ENCODE measurements at regions not wholly inside any gene's neighbourhood (a gene's known extent, or its start where the extent isn't known, plus 50 kb on each side); places are given as distances from the start of the nearest gene placed in this dataset.

GRCh38 chr3:13198264-13198879 lies 125.1 kb upstream of the IQSEC1 start:
- Histone ChIP-seq H3K9ac (ENCODE audit: low read depth, low read length) (no peak overlapping the region), H2BK20ac (ENCODE audit: low read depth, low read length) (no peak overlapping the region), H3K36me3 (ENCODE audit: control insufficient read depth, insufficient read depth, low read length) (no peaks in the 10 kb centered on the region), H3K14ac (replicated peaks; ENCODE audit: low read depth, low read length) (no peak overlapping the region), H3K23ac (ENCODE audit: low read depth, low read length) (no peak overlapping the region), H3K9me3 (ENCODE audit: control insufficient read depth, insufficient read depth, low read length) (no peaks in the 10 kb centered on the region), H2BK5ac (ENCODE audit: low read depth, low read length, poor library complexity, severe bottlenecking) (no peak overlapping the region), H4K8ac (ENCODE audit: low read depth in 2 of 2, low read length in 2 of 2) (no peak overlapping the region), H2BK15ac (ENCODE audit: low read depth, low read length) (no peak overlapping the region), H4K91ac (ENCODE audit: insufficient read depth, low read depth, low read length) (no peak overlapping the region), H4K20me1 (ENCODE audit: insufficient read depth, low read length) (no peaks in the 10 kb centered on the region; the same call in 1 of the 2 replicates), H3K4me2 (ENCODE audit: low read depth, low read length) (no peak overlapping the region), H3K4me3 (ENCODE audit: insufficient read depth, low read depth, low read length) (no peak overlapping the region), H2AFZ (replicated peaks; ENCODE audit: low read length, poor library complexity) (no peak overlapping the region), H3K79me1 (ENCODE audit: low read depth in 1 of 2, low read length in 2 of 2) (no peaks in the 10 kb centered on the region), H2AK5ac (ENCODE audit: low read depth, low read length) (no peak overlapping the region), H4K5ac (ENCODE audit: low read depth, low read length) (no peak overlapping the region), H2AK9ac (replicated peaks; ENCODE audit: low read depth, low read length, poor library complexity) (no peak overlapping the region), H3K4me1 (ENCODE audit: control insufficient read depth, insufficient read depth, low read length) (no peaks in the 10 kb centered on the region), H3K27ac (ENCODE audit: insufficient read depth, low read length) (no peak overlapping the region), H3K56ac (ENCODE audit: extremely low read depth, insufficient read depth, low read length) (no peak overlapping the region), H3K27me3 (ENCODE audit: control insufficient read depth, insufficient read depth, low read length) (peaks cover 15% of the 10 kb centered on the region), H2BK120ac (ENCODE audit: low read depth, low read length) (no peak overlapping the region), H3K9me1 (ENCODE audit: insufficient read depth, low read length) (no peaks in the 10 kb centered on the region), H3K18ac (ENCODE audit: low read depth, low read length) (no peak overlapping the region), H3K4ac (ENCODE audit: low read depth, low read length) (no peak overlapping the region)
- dilution Hi-C loops (cut with HindIII; ENCODE audit: low sequenced_read_pairs, unreplicated experiment) (no loop called here), in situ Hi-C loops (cut with MboI; ENCODE audit: low sequenced_read_pairs) (no loop called here), intact Hi-C loops (cut with micrococcal nuclease) (no loop called here)
- no TSS peak for BruUV-seq (replicated peaks)
- ATAC-seq (ENCODE audit: low read depth) (no peak), DNase-seq (no peak)
- CTCF ChIA-PET: no interaction called here
- WGBS, 2 experiments (ENCODE audit: extremely low coverage in 2 of 2, insufficient read length in 1 of 2): 61% methylated on average over 7 of the region's 11 CpGs; no CpG with 5 or more reads in 1 of the 2 experiments
- POLR2A ChIA-PET (ENCODE audit: unreplicated experiment): no interaction called here
- TF ChIP-seq CEBPB (IDR thresholded peaks at IDR 0.05; ENCODE audit: low read depth, low read length): no peak
- no peak for TF ChIP-seq RCOR1 (IDR thresholded peaks at IDR 0.05; ENCODE audit: insufficient replicate concordance, low read length)
- TF ChIP-seq ELK1 (IDR thresholded peaks at IDR 0.05; ENCODE audit: borderline replicate concordance, low read depth, low read length): no peak
- TF ChIP-seq BHLHE40 (IDR thresholded peaks at IDR 0.05; ENCODE audit: low read depth, low read length): no peak
- TF ChIP-seq MAFK (IDR thresholded peaks at IDR 0.05; ENCODE audit: low read depth, low read length): no peak
- TF ChIP-seq MAZ (IDR thresholded peaks at IDR 0.05; ENCODE audit: borderline replicate concordance, low read depth, low read length): no peak
